Keratinocyte (primary cell): ENCODE measurements at regions not wholly inside any gene's neighbourhood (a gene's known extent, or its start where the extent isn't known, plus 50 kb on each side); places are given as distances from the start of the nearest gene placed in this dataset.

Experiments
- DNase-seq: peaks from one replicate; pipeline ENCODE4 v3.0.0-alpha.2; 2011; ENCODE audit warnings: low read depth, missing footprints, low spot score
- FAIRE-seq: peaks from 2 replicates; lab custom pipeline; 2011; peaks lifted over from hg19 to GRCh38; lab: Jason Lieb, UNC
- H2AFZ ChIP-seq: 2 replicates; pipeline ENCODE4 v1.6.0; 2012; ENCODE audit warnings: low read length, control low read depth, inconsistent platforms; ENCODE audit not compliant: control insufficient read depth
- H3K27ac ChIP-seq: 2 replicates; pipeline ENCODE4 v1.5.1; 2011; ENCODE audit warnings: low read length; ENCODE audit not compliant: control insufficient read depth, insufficient read depth
- H3K27me3 ChIP-seq: 3 replicates; pipeline ENCODE4 v1.6.0; 2011; ENCODE audit warnings: low read length; ENCODE audit not compliant: control insufficient read depth, insufficient read depth; ENCODE audit errors: extremely low read depth
- H3K36me3 ChIP-seq, 2 experiments: 2 replicates in 1 of 2; 3 replicates in 1 of 2; pipeline ENCODE4 v1.5.1; 2011; ENCODE audit warnings: low read length in 2 of 2, mild to moderate bottlenecking in 1 of 2; ENCODE audit not compliant: control insufficient read depth in 2 of 2, insufficient read depth in 2 of 2; ENCODE audit errors: extremely low read depth in 1 of 2
- H3K4me1 ChIP-seq: 3 replicates; pipeline ENCODE4 v1.5.1; 2011; ENCODE audit warnings: low read length; ENCODE audit not compliant: control insufficient read depth, insufficient read depth; ENCODE audit errors: extremely low read depth
- H3K4me2 ChIP-seq: 3 replicates; pipeline ENCODE4 v1.6.0; 2011; ENCODE audit warnings: low read depth, low read length; ENCODE audit not compliant: control insufficient read depth, insufficient read depth; ENCODE audit errors: extremely low read depth
- H3K4me3 ChIP-seq, 3 experiments: fragments of 200-600 bp in 1 of 3; sonication (generic) in 1 of 3; 2 replicates in 2 of 3; 3 replicates in 1 of 3; pipeline ENCODE4 v1.5.1; 2011 to 2016; ENCODE audit warnings: low read length in 3 of 3, mild to moderate bottlenecking in 3 of 3, control low read depth in 2 of 3, inconsistent platforms in 1 of 3, low read depth in 1 of 3, mixed read lengths in 1 of 3, mixed run types in 1 of 3, moderate library complexity in 1 of 3; ENCODE audit not compliant: control insufficient read depth in 2 of 3, insufficient read depth in 2 of 3; ENCODE audit errors: extremely low read depth in 1 of 3
- H3K79me2 ChIP-seq: 2 replicates; pipeline ENCODE4 v1.6.0; 2012; ENCODE audit warnings: low read length; ENCODE audit not compliant: control insufficient read depth, insufficient read depth
- H3K9ac ChIP-seq: 3 replicates; pipeline ENCODE4 v1.6.0; 2011; ENCODE audit warnings: low read length; ENCODE audit not compliant: control insufficient read depth, insufficient read depth; ENCODE audit errors: extremely low read depth
- H3K9me1 ChIP-seq: 3 replicates; pipeline ENCODE4 v1.6.0; 2011; ENCODE audit warnings: low read length; ENCODE audit not compliant: control insufficient read depth, insufficient read depth; ENCODE audit errors: extremely low read depth
- H3K9me3 ChIP-seq: 2 replicates; pipeline ENCODE4 v1.5.1; 2012; ENCODE audit warnings: low read depth, low read length; ENCODE audit not compliant: control insufficient read depth
- H4K20me1 ChIP-seq: 3 replicates; pipeline ENCODE4 v1.6.0; 2011; ENCODE audit warnings: low read length; ENCODE audit not compliant: control insufficient read depth, insufficient read depth; ENCODE audit errors: extremely low read depth
- EZH2 ChIP-seq: IDR thresholded peaks from one replicate; pipeline ENCODE4 v1.6.1; 2012; ENCODE audit warnings: inconsistent platforms, mild to moderate bottlenecking, low read length, moderate library complexity
- dilution Hi-C: fragments of 300-500 bp; cut with MboI; formaldehyde crosslinking; loops from one replicate; pipeline ENCODE4 v1.7.0; 2020; ENCODE audit warnings: low sequenced_read_pairs; ENCODE audit not compliant: extremely low pct_ligation_motif_present
- TF ChIP-seq, protein P1 (sequence below), 3 experiments: IDR thresholded peaks in 1 of 3; conservative IDR thresholded peaks in 1 of 3; optimal IDR thresholded peaks in 1 of 3; 2 replicates in 2 of 3; 3 replicates in 1 of 3; pipeline versions ENCODE3 to v1.5.1; 2011; ENCODE audit warnings: low read length in 3 of 3, mild to moderate bottlenecking in 3 of 3, moderate library complexity in 2 of 3, control low read depth in 1 of 3, inconsistent platforms in 1 of 3; ENCODE audit not compliant: insufficient read depth in 2 of 3; ENCODE audit errors: extremely low read depth in 1 of 3

DNA sequence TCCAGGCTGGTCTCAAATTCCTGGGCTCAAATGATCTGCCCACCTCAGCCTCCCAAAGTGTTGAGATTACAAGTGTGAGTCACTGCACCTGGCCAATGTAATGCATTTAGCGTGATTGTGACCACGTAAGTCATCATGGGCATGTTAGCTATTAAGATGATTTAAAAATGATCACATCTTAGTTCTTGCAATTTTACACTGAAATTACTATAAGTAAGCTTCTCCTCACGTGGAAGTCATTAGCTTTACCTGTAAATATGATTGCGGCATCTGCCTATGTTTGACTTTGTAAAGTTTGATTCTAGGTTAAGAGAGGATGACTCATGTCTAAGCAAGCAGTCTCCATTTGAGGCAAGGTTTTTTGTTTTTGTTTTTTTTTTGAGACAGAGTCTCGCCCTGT, 85.5 kb downstream of the PMAIP1 start:
- DNase-seq (no peak), FAIRE-seq (no peak)
- Histone ChIP-seq H3K9me3 (no peaks in the 10 kb centered on the region), H3K27ac (no peak overlapping the region), H3K27me3 (no peaks in the 10 kb centered on the region), H4K20me1 (no peaks in the 10 kb centered on the region), H3K9ac (no peak overlapping the region), H3K4me2 (no peak overlapping the region), H3K4me1 (peaks cover 11% of the 10 kb centered on the region), H3K79me2 (no peaks in the 10 kb centered on the region), H3K36me3 (no peaks in the 10 kb centered on the region), H3K4me3 (no peak overlapping the region), H2AFZ (no peak overlapping the region), H3K9me1 (no peaks in the 10 kb centered on the region)
- TF ChIP-seq, protein P1, sequence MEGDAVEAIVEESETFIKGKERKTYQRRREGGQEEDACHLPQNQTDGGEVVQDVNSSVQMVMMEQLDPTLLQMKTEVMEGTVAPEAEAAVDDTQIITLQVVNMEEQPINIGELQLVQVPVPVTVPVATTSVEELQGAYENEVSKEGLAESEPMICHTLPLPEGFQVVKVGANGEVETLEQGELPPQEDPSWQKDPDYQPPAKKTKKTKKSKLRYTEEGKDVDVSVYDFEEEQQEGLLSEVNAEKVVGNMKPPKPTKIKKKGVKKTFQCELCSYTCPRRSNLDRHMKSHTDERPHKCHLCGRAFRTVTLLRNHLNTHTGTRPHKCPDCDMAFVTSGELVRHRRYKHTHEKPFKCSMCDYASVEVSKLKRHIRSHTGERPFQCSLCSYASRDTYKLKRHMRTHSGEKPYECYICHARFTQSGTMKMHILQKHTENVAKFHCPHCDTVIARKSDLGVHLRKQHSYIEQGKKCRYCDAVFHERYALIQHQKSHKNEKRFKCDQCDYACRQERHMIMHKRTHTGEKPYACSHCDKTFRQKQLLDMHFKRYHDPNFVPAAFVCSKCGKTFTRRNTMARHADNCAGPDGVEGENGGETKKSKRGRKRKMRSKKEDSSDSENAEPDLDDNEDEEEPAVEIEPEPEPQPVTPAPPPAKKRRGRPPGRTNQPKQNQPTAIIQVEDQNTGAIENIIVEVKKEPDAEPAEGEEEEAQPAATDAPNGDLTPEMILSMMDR (optimal IDR thresholded peaks at IDR 0.05 in 1 of 3, IDR thresholded peaks at IDR 0.05 in 1 of 3, conservative IDR thresholded peaks at IDR 0.05 in 1 of 3; ENCODE audit: extremely low read depth in 1 of 3, insufficient read depth in 2 of 3, low read length in 3 of 3): no peak
- TF ChIP-seq EZH2: no peak
- dilution Hi-C loops: loop anchor here (25.0 kb wide), 1 partner anchor 577 kb away; no protein-coding TSS in a partner anchor

DNA sequence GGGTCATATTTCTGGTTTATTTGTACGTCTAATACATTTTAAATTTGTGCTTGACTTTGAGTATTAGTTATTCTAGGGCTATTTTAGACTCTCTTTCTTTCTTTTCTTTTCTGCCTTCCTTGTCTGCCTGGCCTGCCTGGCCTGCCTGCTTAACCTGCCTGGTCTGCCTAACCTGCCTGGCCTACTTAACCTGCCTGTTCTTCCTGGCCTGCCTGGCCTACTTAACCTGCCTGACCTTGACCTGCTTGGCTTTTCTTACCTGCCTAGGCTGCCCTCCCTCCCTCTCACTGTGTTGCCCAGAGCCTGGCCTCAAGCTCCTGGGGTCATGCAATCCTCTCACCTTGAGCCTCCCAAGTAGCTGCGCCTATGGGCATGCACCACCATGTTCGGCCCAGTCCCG, 83.7 kb downstream of the PMAIP1 start:
- TF ChIP-seq EZH2: no peak
- TF ChIP-seq, protein P1 (optimal IDR thresholded peaks at IDR 0.05 in 1 of 3, IDR thresholded peaks at IDR 0.05 in 1 of 3, conservative IDR thresholded peaks at IDR 0.05 in 1 of 3; ENCODE audit: extremely low read depth in 1 of 3, insufficient read depth in 2 of 3, low read length in 3 of 3): no peak
- Histone ChIP-seq H3K9me1 (no peaks in the 10 kb centered on the region), H3K79me2 (no peaks in the 10 kb centered on the region), H3K4me1 (peaks cover 15% of the 10 kb centered on the region), H3K27me3 (no peaks in the 10 kb centered on the region), H3K9me3 (no peaks in the 10 kb centered on the region), H3K4me2 (no peak overlapping the region), H3K36me3 (no peaks in the 10 kb centered on the region), H3K4me3 (no peak overlapping the region), H3K9ac (no peak overlapping the region), H2AFZ (no peak overlapping the region), H4K20me1 (no peaks in the 10 kb centered on the region), H3K27ac (no peak overlapping the region)
- FAIRE-seq (no peak), DNase-seq (no peak)
- dilution Hi-C loops: loop anchor here (25.0 kb wide), 1 partner anchor 579 kb away; no protein-coding TSS in a partner anchor
